HG03045 (cell line): ENCODE measurements at regions not wholly inside any gene's neighbourhood (a gene's known extent, or its start where the extent isn't known, plus 50 kb on each side); places are given as distances from the start of the nearest gene placed in this dataset.

Source experiments
- ATAC-seq: cut with Tn5 transposase; IDR thresholded peaks from one replicate; pipeline ENCODE4 v1.9.1; 2021; ENCODE audit warnings: mild to moderate bottlenecking, moderate library complexity; ENCODE audit not compliant: unreplicated experiment

GRCh38 chr4:152100379-152101201 is 339.8 kb upstream of the GATB start:
- ATAC-seq, result no peak

GRCh38 chr4:152099981-152100378 is 339.2 kb upstream of the GATB start:
- ATAC-seq, result no peak

DNA sequence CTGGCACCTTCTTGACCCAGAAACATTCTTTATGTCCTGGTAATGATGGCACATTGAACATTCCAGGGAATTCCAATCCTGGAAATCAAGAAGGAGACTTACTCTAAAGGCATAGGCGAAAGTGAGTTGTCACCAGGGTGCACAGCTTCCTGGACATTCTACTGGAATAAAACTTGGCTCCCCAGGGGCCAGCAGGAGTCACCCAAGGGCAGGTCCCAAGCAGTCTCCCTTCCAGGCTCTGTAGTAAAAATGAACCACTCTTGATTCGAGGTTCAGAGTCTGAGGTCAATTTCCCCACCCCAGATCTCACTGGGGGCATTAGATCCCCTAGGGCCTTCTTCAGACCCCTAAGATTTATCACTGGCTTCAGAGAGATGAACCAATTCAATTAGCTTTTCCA is 338.7 kb upstream of the GATB start:
- ATAC-seq, result no peak

- ATAC-seq, result no peak
Observed at GRCh38 chr4:152099061-152099425, 338.2 kb upstream of the GATB start.

- ATAC-seq, result no peak
Observed at GRCh38 chr4:152098365-152099060, 337.7 kb upstream of the GATB start.

DNA sequence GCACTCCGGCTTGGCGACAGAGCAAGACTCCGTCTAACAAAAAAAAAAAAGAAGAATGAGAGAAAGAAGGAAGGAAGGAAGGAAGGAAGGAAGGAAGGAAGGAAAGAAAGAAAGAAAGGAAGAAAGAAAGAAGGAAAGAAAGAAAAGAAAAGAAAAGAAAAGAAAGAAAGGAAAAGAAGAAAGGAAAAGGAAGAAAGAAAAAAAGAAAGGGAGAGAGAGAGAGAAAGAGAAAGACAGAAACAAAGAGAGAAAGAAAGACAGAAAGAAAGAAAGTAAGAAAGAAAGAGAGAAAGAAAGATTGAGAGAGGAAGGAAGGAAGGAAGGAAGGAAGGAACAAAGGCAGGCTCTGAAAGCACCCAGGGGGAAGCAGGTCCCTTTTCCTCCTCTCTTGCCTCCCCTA is 336.6 kb upstream of the GATB start:
- no peak for ATAC-seq

DNA sequence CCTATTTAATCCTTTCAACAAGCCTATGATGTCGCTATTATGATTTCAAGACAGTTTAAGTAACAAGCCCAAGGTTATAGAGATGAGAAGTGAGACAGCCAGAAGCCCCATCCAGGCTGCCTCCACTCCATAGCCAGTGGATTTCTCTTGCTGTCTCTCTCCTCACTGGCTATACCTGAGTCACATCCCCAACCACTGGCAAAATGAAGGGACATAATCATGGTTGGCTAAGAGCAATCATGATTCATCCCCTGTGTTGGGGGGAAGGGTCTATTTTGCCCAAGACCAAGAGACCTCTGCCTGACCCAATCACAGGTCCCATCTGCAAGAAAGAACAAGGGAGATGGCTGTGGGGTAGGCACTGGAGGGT is 334.9 kb upstream of the GATB start:
- ATAC-seq, result no peak

DNA sequence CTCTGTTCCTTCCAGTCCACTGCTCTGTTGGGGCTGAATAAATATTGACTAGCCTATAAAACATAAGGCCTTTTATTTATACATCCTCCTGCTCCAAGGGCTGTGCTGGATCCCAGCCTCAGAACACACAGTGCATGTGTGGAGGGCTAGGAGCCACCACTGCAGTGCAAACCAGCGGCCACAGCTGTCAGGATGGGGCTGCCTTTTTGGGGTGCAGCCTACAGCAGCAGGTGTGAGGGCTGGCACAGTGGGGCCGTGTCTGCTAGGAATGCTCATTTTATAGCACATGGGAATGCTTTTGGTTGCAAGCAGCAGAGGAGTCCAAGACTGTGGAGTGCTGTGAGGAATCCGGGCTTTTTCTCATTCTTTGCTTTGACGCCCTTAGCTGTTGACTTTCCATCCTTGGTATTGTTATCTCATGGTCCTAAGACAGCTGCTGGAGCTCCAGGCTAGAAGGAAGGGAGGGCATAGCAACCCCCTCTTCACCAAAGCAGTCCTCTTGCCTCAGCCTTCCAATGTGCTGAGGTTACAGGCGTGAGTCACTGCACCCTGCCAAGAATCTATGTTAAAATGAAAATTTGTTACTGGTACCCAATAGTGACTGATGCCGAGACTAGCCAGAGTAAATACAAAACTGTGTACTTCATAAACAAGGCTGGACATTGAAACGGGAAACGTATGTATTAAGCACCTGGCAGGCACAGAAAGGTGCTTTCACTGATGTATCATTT is 334.3 kb upstream of the GATB start:
- no peak for ATAC-seq

DNA sequence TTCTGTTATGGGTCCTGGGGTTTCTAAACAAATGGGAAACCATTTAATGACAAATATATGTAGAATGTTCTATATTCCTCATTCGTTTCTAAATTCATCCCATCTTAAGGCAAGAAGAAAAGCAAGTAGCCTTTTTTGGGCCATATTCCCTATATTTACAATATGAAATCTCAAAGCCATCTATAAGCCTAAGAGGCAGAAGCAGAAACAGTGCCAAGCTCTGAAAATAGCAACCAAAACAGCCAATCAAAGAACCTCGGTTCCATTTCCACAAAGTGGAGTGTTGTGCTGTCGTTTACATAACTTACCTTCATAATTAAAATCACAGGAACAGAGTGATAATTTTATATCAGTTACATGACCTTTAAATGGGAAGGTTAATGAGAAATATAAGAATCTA is 330.6 kb upstream of the GATB start:
- no peak for ATAC-seq

GRCh38 chr4:152090543-152090942 is 329.7 kb upstream of the GATB start:
- no peak for ATAC-seq

- ATAC-seq, result no peak
Observed at GRCh38 chr4:152089584-152089983, 328.8 kb upstream of the GATB start.

DNA sequence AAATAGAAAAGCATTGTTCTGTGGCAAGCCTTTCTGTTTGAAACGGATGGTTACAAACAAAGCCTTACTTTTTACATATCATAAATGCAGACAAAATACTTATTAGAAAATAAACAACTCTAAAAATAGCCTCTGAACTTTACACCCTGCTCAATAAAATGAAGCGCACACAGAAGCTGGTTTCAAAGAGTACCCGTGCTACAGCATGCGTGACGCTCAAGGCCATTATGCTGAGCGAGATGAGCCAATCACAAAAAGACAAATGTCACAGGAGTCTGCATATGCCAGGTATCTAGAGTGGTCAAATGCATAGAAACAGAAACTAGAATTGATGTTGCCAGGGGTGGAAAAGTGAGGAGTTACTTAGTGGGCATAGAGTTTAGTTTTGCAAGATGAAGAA is 326.5 kb upstream of the GATB start:
- ATAC-seq, result no peak

DNA sequence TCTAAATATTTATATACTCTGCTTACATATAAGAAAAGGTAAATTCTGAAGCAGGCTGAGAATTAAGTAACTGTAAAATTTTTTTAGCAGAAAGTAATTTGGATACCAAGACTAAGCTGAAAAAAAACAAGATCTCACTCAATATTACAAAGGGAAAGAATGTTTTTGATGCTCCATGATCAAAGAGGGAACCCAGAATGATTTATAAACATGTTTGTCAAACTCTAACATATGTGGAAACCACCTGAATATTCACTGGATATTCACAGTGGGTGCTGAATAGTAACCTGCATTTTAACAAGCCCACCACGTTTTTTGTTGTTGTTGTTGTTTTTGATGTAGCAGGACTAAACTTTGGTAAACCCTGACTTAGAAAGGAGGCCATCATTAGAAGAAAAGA is 324.9 kb upstream of the GATB start:
- ATAC-seq, result no peak

DNA sequence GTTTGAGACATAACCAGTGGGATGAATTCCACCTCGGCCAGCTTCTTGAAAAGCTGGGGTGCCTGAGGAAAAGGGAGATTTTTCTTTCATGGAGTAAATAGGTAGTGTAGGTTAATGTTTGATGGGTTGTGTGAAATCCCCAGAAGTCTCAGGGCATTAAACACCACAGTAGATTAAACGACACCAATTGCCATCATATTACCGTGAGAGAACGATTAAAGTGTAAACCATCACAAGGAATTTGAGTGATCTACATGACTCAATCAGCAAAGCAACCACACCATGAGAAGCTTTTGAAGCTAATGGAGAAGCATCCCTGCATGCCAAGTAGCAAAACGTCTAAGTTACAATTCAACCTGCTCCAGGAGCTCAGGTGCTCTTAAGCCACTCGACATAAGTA is 322.5 kb upstream of the GATB start:
- no peak for ATAC-seq

- ATAC-seq, result no peak
Observed at GRCh38 chr4:152081024-152081423, 320.2 kb upstream of the GATB start.

DNA sequence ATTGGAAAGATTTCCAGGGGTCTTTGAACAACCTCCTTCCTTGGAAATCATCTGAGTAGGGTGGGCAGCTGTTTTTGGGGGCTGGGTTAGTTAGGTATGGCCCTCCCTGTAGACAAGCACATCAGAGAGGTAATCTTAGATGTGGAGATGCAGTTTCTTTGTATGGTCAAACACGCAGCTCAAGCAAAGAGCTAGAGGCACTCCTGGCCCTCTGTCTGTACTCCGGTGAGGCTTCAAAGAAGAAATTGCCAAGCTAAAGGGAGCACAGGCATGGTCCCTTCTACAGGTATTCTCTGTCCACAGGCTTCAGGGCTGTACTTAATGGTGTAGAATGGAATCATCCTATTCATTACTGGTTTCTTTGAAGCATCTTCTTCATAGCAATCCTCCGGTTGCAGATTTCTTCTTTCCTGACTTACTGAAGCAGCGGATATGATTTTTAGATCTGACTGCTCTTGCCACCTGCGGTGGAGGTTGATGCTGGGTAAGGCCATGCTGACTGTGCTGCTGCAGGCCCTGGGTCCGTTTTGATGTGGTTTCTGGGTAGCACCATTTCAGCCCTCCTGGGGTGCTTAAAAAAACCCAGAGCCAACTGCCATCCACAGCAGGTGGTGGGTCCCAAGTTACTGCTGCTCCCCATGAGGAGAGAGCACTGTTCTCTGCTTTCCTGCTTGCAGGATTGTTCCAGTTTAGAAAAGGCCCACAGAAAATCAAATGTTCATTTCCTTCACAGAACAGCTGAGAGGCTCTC is 318.9 kb upstream of the GATB start:
- ATAC-seq, result no peak

DNA sequence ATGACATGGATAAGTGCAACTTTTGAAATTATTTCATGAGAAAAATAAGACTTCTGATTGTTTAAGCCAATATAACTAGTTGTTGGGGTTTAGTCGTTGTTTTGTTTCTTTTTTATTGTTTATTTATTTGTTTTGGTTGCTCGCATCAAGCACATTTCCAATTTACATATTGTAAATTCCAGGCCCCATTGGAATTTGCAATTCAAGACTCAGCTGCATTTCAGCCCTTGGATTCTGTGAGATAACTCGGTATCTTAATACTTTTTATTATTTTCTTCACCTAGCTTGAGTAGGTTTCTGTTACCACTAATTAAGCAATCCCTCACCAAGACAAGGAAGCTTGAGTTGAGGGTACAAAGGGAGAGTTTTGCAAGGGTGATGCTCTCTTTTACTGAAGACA is 318.3 kb upstream of the GATB start:
- ATAC-seq, result no peak

DNA sequence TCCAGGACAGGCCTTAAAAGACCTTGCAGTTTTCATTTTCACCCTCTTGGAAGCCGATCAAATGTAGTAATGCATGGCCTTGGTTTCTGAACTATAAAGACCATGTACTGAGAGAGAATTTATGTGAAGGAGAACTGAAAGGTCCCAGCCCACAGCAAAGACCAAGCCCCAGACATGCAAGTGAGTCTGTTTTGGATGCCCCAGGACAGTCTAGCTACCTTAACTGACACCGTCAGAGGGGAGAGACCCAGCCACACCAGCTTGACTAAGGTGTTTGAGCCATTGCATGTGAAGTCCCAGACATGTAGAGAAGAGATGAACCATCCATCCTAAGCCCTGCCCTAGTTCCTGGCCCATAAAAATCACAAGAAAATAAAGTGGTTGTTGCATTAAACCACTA is 316.8 kb upstream of the GATB start:
- no peak for ATAC-seq

GRCh38 chr4:152075253-152075928 is 314.6 kb upstream of the GATB start:
- ATAC-seq, result no peak

- ATAC-seq, result no peak
Observed at GRCh38 chr4:152074573-152074972, 313.8 kb upstream of the GATB start.

- no peak for ATAC-seq
Observed at GRCh38 chr4:152074088-152074437, 313.3 kb upstream of the GATB start.
